GM19438 (cell line): ENCODE measurements at regions not wholly inside any gene's neighbourhood (a gene's known extent, or its start where the extent isn't known, plus 50 kb on each side); places are given as distances from the start of the nearest gene placed in this dataset.

ENCODE experiments used
- ATAC-seq: cut with Tn5 transposase; IDR thresholded peaks from one replicate; pipeline ENCODE4 v1.9.1; 2021; ENCODE audit warnings: low read depth; ENCODE audit not compliant: unreplicated experiment

DNA sequence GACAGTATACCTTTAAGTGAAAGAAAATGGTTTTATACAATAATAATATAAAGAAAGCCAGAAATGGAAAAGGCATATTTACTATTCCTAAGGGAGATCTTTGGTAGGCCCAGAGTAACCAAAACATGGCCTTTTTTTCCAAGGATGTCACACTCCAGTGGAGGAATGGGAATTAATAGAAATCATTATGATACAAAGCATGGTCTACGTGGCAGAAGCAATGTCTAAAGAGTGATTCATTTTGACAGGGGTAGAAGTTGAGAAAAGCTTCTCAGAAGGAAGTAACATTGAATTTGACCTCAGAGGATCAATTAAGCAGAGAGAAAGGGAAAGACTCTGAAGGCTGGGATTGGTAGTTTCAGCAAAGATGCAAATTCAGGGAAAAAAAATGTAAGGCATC is 208.6 kb downstream of the BTG1 start:
- no peak for ATAC-seq

DNA sequence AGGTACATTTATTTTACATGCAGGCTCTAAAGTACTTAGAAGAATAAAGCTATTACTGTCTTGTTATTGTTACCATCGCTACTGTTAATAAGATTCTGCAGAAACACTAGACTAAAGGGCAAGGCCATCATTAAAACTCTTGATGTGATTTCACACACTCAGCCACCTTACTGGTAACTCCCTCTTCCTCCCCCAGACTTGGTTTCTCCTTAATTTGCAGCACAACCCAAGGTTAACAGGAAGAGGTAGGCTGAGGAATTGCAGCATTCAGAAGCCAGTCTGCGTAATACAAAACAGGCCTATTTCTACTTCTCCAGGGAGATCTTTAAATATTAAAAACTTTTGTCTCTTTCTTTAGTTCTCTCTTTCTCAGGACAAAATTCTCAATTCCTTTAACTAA is 210.3 kb downstream of the BTG1 start:
- no peak for ATAC-seq

DNA sequence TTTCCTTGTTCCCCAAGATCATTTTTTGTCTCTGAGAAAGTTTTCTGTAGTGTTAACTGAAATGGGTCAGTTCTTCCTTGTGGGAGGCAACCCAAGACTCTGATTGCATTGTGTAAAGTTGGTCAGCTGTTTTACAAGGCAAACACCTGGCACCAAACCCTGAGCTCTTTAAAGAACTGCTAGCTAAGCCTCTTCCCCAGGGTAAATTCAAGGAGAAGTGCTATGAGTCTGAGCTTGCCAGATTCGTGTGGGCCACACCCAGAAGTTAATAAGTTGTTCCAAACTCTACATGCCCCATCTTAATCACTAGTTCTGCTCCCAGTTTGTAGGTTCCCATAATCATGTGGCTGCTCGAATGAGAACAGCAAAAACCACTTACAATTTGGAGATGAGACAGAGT is 214.5 kb downstream of the BTG1 start:
- no peak for ATAC-seq

DNA sequence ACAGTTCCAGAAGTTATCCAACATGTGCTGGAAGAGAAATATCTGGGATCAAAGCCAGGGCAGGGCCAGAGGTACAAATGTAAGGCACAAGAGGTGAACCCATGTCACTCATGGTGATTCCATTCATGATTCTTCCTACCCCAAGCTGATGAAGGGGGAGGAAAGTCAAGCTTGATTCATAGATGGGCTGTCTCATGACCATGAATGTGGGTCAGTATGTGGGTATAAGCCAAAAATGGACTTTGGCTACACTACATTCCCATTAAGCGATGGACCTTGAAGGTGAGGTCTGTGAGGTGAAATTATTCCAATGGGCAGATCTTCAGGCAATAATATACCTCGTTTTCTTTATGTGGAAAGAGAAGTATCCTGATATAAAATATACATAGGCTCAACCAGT is 217.1 kb downstream of the BTG1 start:
- no peak for ATAC-seq

DNA sequence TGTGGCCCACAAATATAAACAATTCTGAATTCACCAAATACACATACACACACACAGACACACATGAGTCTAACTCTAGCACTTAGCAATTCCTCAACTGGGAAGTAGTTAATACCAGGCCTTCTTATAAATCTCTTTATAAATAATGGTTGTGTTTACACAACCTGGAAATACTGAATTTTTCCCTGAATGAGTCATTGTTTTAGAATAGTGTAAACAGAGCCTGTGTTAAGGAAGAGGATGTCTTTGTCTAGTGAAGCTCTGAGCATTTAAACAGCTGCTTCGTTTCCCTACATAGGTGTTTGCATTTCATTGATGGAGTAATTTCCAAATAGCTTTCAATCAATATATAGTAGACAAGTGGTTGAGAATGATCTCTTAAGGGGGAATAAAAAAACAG is 218.8 kb downstream of the BTG1 start:
- no peak for ATAC-seq

DNA sequence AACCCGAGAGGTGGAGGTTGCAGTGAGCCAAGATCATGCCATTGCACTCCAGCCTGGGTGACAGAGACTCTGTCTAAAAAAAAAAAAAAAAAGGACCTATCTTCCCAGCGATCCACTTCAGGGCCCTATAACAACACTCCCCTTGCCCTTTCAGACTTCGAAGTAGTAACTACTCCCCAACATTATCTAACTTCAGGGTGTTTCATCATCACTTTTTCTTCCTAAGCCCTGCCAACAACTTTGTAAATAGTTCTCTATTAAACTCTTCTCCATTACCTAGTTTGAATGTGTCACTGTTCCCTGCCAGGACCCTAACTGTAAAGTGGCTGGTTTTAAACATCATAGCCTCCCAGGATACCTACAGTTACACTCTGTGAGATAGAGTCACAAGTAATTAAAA is 220.8 kb downstream of the BTG1 start:
- no peak for ATAC-seq

DNA sequence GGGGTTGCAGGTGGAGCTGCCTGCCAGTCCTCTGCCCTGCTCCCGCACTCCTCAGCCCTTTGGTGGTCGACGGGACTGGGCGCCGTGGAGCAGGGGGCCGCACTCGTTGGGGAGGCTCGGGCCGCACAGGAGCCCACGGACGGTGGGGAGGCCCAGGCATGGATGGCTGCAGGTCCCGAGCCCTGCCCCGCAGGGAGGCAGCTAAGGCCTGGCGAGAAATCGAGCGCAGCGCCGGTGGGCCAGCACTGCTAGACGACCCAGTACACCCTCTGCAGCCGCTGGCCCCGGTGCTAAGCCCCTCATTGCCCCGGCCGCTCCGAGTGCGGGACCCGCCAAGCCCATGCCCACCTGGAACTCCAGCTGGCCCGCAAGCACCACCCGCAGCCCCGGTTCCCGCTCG is 221.8 kb downstream of the BTG1 start:
- ATAC-seq, result no peak

DNA sequence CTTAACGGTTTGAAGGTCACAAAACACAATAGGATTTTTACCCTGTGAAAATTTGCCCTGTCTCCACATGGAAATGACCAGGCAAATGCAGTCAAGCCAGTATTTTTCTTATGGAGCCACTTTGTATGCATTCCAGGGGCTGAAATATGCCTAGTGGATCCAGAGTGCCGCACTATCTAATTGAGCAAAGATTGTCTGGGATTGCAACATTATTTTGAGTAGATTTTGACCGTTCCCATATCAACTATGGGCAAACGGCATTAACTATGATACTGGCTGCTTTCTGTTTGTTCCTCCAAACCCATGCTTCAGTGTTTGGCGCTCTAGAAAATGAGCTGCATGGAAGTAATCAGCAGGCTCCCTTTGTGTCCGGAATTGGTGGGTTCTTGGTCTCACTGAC is 223.0 kb downstream of the BTG1 start:
- ATAC-seq, result no peak

DNA sequence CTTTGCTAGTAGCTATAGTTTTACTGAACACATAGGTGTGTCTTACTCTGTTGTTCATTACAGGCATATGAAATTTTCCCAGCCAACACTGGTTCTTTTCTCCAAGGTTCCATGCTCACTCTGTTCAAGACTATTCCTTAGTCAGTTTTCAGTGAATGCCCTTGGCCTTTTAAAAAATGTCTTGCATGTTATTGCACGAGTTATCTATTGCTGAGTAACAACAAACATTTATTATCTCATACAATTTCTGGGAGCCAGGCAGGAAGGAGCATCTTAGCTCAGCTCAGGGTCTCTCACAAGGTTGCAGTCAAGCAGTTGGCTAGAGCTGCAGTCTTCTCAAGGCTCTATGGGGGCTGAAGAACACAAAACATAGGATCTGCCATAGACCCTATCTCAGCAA is 223.5 kb downstream of the BTG1 start:
- ATAC-seq, result no peak

DNA sequence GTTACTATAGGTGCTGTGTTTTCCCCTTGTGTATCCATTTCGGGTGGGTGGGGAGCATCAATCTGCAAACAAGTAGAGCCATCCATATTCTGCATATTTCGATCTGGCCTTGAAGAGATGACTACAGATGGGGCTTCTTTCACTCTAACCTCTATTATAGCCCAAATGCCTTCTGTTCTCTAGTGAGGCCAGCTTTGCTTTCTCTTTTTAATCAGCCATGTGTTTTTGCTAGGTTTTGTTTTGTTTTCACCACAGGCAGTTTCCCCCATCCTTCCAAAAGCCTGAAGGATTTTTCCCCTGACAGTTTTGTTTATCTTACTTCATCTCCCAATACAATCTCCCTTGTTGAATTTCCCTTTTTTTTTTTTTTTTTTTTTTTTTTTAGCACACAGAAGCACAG is 224.1 kb downstream of the BTG1 start:
- ATAC-seq, result no peak

DNA sequence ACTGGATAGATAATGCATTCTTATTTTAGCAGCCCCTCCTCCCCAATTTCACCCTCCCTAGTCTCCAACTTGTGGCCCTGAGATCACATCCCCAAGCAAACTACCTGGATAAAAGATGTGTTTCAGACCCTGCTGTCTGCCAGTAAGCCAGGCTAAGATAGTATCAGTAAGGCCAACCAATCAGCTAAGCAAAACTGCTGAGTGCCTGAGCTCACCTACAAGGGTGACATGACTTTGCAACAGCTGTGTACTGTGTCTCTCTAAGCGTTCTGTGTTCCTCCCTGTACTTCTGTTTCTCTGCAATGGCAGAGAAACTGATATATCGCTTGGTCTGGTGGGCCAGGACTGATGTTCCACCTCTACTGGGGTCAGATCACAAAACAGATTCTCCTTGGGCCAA is 224.9 kb downstream of the BTG1 start:
- ATAC-seq, result no peak

DNA sequence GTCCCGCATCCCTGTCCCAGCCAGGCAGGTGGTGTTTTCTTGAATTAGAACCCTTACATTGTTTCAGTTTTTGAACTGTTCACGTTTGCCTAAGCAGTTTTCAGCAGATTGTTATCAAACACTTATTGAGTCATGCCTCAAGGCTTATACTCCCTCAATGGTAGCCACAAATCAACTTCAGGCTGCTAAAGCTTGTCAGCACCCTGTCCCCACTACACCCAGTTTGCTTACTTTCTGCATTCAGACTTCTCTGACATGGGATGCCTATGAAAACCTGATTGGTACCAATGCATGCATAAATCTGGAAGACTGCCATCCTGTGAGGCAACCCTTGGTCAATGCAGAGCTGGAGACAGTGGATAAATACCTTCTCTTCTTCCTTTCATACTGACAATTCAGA is 225.4 kb downstream of the BTG1 start:
- ATAC-seq, result no peak

DNA sequence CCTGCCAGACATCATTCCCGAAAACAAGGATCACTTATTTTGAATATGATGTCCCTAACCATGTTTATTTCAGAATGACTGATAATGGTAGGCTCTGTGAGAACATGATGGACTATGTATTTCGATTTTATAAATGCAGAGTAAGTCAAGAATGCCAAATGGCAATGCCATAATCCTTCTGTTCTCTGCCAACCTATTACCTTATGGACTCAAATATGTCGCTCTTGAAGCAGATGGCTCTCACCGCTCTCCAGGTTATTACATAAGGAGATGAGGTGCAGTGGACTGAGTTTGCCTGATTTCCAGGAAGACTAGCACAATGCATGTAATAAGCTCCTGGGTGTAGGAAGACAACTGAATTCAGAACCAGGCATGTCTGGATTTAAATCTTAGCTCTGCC is 227.2 kb downstream of the BTG1 start:
- no peak for ATAC-seq

DNA sequence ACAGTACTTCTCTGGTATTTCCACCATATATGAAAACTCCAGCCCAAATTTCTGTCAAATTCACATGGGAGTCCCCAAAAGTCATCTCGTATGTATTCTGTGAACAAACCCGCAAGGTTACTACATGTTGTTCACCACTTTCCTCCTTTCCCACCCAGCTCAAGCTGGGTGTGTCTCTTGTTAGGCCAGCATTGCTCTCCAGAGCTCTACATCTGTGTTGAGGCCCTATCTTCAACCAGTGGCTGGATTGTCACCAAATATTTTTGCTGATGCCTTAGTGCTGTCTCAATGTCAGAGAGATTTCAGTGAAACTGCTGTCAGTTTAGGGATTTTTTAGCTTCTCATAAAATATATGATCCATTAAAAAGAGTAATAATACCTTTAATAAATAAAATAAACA is 230.9 kb downstream of the BTG1 start:
- no peak for ATAC-seq

DNA sequence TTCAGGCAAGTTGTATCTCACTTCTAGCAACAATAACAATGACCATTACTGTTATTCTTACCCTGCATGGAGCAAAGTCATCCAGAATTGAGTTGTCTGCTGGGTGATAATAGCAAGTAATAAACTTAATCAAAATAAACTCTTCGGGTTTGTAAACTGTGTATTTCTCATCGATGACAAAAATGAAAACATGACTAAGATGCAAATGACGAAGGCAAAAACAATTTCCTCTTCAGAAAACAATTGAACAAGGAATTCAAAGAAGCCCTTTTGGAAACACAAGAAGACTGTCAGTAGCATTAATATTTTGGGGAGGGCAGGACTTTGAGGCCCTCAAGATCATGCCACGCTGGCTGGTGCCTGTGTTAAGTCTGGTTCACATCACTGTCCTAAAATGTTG is 232.0 kb downstream of the BTG1 start:
- no peak for ATAC-seq

DNA sequence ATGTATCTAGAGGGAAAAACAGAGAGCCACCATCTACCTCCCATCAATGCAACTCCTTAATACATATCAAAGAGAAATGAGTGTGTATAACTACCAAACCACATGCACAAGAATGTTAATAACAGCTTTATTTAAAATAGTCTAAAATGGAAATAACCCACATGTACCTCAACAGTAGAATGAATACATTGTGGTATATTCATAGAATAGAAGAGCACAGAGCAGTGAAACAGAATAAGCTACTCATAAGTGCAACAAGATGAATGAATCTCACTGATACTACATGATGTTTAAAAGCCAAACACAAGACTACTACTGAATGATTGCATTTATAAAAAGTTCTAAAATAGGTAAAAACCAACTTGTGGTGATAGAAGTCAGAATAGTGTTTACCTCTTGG is 232.5 kb downstream of the BTG1 start:
- no peak for ATAC-seq

DNA sequence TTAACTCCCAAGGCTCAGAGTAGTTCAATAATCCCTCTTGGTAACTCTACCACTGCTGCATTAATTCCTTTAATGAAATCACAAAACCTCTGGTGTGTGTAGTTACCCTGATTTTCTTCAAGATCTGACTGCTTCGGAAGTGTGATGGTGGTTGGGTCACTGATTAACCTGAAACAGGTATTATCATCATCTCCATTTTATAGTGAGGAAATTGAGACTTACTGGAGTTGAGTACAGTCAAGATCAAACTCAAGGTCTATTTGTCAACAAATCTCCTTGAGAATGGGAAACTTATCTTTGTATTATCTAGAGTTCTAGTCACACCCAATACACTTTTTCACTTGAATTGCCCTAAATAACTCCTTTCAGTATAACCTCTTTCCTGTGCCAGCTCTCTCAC is 233.5 kb downstream of the BTG1 start:
- ATAC-seq, result no peak

DNA sequence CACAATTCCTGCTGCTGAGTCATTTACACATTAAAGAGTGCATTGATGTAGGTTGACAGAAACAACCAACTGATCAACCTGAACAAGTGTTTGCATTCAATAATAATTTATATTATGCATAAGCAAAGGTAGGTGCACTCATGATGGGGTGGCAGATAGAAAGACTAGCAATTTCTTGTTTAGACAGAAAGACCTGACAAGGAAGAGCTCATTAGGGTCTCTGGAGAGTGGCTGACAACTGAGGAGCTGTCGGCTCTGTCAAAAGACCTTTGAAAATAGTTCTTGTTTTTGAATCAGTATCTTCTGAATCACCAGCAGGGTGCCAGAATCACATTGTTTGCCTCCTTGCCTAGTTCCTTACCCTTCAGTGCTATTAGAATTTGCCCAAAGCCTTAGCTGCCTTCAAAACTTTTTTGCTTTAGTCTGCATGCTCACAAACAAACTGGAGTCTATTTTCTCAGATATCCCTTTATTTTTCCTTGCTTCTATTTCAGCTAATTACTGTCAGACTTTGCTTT is 234.7 kb downstream of the BTG1 start:
- no peak for ATAC-seq

DNA sequence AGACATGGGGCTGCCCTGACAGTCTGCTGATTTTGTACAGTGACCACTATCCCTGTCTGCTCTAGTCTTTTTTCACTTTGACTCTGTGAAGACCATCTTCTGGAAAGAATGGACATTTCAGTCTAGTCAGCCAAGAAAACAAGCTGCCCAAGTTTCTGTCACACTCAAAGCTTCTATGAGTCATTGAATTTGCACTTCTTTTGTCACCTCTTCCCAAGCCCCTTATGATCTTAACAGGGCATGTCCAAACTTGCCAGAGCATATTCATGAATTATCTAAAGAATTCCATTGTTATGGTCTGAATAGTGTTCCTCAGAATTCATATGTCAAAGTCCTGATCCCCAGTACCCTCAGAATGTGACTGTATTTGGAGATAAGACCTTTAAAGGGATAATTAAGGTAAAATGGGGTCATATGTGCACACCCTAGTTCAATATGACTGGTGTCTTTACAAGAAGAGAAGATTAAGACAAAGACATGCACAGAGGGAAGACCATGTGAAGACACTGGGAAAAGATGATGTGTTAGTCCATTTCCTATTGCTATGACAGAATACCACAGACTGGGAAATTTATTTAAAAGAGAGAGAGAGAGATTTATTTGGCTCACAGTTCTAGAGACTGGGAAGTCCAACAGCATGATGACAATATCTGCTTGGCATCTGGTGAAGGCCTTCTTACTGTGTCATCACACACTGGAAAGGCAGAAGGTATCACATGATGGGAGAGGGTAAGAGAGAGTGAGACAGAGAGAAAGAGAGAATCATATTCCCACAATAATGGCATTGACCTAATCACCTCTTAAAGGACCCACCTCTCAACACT is 242.6 kb downstream of the BTG1 start:
- ATAC-seq, result no peak

DNA sequence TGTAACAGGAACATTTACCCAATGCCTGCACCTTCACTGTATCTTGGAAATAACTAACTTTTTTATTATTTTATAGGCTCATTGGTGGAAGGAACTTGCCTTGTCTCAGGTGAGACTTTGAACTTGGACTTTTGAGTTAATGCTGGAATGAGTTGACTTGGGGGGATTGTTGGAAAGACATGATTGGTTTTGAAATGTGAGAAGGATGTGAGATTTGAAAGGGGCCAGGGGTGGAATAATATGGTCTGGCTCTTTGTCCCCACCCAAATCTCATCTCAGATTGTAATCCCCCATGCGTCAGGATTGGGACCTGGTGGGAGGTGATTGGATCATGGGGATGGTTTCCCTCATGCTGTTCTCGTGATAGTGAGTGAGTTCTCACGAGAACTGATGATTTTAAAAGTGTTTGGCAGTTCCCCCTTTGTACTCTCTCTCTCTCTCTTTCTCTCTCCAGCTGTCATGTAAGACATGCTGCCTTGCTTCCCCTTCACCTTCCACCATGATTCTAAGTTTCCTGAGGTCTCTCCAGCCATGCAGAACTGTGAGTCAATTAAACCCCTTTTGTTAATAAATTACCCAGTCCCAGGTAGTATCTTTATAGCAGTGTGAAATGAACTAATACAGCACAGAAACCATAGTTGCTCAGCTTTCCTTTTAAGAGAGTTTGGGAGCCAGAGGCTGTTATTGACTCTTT is 244.1 kb downstream of the BTG1 start:
- ATAC-seq, result no peak

DNA sequence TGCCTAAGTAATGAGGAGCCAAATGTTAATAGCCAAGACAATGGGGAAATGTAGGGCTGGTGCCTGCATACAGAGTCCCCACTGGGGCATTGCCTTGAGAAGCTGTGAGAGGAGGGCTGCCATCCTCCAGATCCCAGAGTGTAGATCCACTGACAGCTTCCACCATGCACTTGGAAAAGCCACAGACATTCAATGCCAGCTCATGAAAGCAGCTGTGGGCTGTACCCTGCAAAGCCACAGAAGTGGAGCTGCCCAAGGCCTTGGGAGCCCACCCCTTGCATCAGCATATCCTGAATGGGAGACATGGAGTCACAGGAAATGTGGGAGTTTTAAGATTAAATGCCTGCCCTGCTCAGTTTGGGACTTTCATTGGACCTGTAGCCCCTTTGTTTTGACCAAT is 244.7 kb downstream of the BTG1 start:
- ATAC-seq, result no peak

DNA sequence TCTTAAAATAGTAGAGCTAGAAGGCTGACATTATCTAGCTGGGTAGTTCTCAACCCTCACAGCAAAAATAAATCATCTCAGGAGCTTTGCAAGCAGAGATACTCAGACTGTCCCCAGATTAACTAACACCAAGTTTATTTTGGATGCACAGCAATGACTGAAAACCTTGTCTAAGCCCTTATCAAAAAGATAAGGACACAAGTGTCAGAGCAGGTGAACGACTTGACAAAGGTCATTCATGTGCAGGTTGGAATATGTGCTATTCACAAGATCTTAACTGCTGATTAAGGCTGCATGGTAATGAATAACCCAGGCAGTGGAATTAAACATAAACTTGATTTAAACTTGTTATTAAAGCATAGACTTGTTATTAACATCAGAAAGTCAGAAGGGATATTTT is 246.6 kb downstream of the BTG1 start:
- no peak for ATAC-seq
